A172 (cell line): ENCODE measurements at regions not wholly inside any gene's neighbourhood (a gene's known extent, or its start where the extent isn't known, plus 50 kb on each side); places are given as distances from the start of the nearest gene placed in this dataset.

Source experiments
- DNase-seq: peaks from one replicate; pipeline ENCODE4 v3.0.0-alpha.2; 2015; ENCODE audit warnings: low spot score

- DNase-seq, result peak; percentile 97
Observed at GRCh38 chr2:62304429-62305417, 108.8 kb downstream of the B3GNT2 start.

- DNase-seq, result no peak
Observed at GRCh38 chr2:62303788-62304187, 107.9 kb downstream of the B3GNT2 start.

DNA sequence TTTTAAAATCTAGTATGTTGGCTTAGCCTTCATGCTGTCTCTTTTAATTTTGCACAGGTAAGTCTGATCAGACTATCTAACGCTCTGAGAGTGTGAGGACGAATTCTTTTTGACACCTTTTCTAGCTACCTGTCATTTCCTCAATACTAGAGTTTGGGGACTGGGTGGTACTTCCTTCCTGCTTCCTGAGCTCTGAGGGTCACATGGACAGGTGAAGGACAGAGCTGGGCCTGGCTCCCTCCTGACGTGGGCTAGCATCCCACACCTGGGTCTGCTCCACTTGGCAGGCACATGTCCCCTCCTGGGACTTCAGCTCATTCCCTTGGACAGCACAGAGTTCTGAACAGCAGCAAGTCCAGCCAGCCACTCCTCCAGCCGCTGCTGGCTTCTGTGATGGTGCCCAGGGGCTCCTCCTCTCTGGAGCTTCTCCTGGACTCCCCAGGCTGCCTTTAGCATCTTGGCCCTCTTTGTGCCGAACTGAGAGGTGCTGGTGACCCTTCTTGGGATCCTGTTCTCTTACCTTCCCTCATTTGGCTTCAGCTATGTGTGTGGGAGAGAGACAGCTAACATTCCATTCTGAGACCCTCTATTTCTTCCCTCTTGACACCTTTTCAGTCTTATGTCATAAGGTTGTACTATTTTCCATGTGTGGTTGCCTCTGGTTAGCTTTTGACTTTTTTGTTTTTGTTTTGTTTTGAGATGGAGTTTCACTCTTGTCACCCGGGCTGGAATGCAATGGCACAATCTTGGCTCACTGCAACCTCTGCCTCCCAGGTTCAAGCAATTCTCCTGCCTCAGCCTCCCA, 106.9 kb downstream of the B3GNT2 start:
- DNase-seq, result no peak

DNA sequence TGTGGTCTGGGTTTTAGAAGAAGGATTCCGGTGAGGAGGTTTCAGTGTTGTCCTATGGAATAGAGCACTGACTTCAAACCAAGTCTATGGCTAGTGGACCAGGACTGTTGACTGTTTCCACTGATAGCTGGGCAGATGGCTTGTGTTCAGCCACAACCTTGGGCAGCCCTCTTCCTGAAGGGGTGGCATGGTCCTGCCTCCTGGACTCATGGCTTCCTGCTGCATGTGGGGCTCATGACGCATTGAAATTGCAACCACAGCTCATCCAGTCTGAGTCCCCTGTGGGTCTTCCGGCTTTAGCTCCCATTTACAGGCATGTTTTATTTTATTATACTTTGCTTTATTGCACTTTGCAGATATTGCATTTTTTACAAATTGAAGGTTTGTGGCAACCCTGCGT, 105.0 kb downstream of the B3GNT2 start:
- DNase-seq, result no peak

GRCh38 chr2:62297624-62298010, 101.7 kb downstream of the B3GNT2 start:
- DNase-seq, result no peak

DNA sequence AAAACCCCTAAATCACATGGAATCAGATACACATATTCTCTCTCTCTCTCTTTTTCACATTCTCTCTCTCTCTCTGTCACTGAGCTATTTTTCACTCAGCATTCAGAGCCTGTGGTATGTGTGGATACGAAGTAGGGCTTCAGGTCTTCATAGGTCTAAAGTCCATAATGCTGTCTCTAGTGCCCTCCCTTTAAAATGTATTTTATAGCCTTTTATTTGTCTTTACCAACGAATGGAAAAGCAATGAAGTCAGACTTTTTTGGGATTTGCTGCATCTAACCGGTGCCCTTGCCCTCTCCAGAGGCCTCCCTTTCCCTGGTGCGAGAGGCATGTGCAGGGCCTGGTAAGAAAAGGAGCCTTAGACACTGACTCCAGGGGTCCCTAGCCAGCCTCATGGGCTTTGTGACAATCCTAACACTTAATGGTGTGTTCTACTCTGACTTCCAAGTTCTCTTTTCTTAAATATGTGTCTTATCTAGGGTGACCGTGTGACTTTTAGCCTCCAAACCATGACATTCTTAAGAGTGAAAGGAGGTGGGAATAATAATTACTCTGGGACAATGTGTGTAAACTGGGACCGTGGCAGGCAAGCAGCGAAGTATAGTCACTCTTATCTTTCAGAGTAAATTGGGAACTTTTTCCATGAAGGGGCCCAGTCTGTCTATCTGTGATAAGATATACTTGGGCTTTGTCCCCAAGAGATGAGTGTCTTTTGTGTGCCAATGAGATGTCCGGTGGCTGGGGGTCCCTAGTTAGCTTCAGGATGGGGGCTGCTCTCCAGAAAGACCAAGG, 101.1 kb downstream of the B3GNT2 start:
- DNase-seq, result no peak

DNA sequence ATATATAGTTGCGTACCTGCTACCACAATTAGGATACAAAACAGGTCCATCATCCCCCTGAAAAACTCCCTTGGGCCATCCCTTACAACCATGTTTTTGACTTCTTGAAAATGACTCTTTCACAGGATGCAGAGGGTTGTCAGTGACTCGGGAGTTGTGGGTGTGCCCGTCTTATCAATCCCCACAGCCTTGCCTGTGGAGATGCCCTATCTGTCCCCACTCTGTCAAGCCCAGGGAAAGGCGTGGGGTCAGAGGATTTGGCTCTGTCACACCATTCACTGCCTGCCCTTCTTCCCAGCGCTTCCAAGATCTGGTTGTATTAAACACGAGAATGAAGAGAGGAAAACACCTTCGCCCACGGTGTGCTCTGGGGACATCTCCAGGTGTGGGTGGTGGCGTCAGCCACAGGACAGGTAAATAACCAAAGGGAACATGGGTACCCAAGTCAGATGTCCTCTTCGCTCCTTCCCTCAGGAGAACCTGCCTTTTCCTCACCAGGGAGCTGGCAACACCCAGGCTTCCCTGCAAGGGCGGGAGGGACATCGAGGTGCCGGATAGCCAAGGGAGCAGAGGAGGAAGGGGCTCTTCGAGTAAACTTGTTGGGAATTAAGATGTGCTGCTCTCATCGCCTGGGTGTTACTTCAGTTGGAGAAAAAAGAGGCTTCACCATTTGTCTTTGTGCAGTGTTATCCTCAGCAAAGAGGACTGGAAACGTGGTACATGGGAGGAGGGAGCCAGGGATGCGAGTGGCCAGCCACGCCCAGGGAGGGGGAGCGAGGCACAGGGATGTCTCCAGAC, 100.3 kb downstream of the B3GNT2 start:
- no peak for DNase-seq

DNA sequence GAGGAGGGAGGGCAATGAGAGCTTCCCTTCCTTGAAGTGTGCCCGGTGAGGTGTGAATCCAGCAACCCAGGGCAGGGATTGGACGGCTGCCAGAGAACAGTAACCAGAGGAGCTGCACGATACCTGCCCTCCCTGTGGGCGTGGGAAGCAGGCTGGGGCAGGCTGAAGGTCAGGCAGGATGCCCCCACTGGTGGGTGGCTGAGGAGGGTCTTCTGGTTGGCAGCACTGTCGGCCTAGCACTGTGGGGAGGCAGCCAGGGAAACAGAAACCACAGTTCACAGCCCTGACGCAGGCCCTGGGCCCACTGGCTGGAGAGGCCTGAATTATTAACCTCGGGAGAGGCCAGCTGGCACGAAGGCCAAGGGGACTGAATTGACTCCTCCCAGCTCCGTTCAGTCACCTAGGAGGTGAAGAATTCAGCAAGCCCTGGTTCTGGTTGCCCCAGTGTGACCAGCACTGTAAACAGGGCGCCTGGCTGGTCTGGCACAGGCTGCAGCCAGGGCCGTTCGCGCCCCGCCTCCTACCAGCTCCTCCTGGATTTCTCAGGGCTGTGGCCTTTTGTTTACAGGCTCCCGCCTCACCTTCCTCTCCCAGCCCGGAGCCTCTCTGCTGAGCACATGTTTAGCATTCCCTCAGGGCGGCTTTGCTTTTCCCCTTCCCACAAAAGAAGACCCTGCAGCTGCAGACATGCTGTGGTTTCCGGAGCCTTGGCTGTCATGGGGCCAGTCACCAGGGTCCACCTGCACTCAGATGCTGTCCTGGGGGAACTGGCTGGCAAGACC, 97.8 kb downstream of the B3GNT2 start:
- DNase-seq, result no peak

- no peak for DNase-seq
Observed at GRCh38 chr2:62293151-62293489, 97.2 kb downstream of the B3GNT2 start.

GRCh38 chr2:62292190-62292589, 96.3 kb downstream of the B3GNT2 start:
- peak; percentile 46 for DNase-seq

DNA sequence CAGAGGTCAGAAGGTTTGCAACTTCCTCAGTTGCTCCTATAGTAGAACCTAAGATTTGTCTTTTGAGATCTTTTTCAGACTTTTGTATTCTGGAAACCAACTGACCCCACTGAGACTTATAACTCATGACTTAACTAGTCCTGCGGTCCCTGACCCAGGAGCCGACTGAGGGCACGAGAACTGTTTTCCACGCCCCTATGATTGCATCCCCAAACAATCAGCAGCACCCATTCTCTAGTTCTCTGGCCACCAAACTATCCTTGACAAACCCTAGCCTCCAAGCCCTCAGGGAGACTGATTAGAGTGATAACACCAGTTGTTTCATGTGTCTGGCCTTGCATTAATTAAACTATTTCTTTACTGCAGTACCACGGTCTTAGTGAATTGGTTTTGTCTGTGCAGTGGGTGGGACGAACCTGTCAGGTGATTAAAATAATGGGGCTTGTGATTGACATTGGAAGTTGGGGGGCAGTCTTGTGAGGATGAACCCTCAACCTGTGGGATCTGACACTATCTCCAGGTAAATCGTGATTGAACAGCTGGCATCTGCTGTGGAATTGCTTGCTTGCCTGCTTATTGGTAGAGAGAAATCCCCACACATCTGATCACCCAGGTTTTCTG, 95.7 kb downstream of the B3GNT2 start:
- no peak for DNase-seq

- DNase-seq, result no peak
Observed at GRCh38 chr2:62291052-62291451, 95.1 kb downstream of the B3GNT2 start.

DNA sequence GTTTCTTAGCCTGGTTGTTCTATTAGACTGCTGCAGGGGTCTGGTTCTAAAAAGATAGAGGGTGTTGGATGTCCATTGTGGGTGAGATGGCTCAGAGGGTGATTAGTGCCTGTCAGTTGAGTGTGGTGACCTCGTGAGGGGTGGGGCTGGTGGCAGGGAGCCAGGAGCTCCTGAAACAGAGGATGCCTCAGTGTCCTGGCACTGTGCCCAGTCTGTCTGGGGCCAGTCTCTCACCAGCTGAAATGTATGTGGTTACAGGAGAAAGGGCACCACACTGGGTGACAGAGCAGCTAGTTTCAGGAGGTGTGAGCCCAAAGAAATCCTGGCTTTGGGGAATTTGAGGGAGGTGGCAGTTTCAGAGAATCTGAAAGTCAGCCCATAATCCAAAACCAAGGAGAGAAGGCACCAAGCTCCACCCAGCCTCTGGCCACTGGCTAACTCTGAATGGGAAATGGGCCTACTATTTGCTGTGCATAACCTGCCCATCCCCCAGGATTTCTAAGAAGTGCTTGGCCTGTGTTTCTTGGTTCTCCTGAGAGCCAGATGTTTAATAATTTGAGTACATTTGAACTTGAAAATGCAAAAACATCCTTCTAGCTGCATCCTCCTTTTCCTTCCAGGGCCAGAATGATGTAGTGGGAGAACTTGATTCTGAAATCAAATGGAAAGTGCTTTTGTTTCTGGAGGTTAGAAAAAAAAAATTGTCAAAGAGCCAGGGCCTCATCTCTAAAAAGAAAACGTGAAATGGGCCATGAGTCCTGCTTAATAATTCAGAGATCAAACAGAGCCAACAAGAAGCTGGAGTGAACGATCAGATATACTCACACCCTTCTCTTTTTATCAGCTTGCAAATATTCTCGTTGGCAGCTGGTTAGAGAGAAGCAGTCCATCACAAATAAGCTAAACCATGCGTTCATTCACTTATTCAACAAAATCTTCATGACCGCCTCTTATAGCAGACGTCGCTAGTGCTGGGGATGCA, 92.3 kb downstream of the B3GNT2 start:
- DNase-seq, result peak; percentile 91

DNA sequence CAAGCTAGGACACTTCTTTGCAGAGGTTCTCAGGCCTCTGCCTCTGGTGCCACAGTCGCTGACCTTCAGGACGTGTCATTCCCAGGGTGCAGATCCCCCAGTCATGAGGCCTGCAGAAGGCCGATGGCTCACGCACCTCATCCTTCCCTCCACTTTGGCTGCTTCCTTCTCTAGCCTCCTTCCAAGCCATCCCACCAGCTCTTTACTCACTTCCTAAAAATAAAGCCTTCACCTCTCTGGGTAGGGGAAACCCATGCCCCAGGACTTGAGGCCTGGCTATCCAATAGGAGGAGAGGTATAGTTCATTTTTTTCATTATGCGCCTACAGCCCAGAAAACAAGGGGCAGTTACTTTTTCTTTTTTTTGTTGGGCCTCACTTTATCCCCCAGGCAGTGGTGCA, 91.4 kb downstream of the B3GNT2 start:
- DNase-seq, result no peak

- no peak for DNase-seq
Observed at GRCh38 chr2:62286089-62286785, 90.3 kb downstream of the B3GNT2 start.

- no peak for DNase-seq
Observed at GRCh38 chr2:62284980-62285379, 89.1 kb downstream of the B3GNT2 start.

DNA sequence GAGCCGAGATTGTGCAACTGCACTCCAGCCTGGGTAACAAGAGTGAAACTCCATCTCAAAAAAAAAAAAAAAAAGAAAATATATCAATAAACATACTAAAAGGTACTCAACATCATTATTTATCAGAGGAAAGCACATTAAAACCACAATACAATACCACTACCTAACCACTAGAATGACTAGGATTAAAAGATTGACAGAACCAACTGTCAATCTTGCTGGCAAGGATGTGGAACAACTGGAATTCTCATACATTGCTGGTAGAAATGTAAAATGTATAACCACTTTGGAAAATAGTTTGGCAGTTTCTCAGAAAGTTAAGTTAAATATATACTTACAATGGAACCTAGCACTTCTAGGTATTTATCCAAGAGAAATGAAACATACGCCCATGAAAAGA, 88.6 kb downstream of the B3GNT2 start:
- no peak for DNase-seq

GRCh38 chr2:62283147-62283546, 87.2 kb downstream of the B3GNT2 start:
- DNase-seq, result no peak
